HG03520 (cell line): ENCODE measurements at regions not wholly inside any gene's neighbourhood (a gene's known extent, or its start where the extent isn't known, plus 50 kb on each side); places are given as distances from the start of the nearest gene placed in this dataset.

ENCODE experiments used
- ATAC-seq: cut with Tn5 transposase; IDR thresholded peaks from one replicate; pipeline ENCODE4 v1.9.1; 2021; ENCODE audit warnings: mild to moderate bottlenecking, moderate library complexity; ENCODE audit not compliant: unreplicated experiment

- ATAC-seq, result no peak
Observed at GRCh38 chr5:61650661-61651060, 318.6 kb downstream of the ZSWIM6 start.

- ATAC-seq, result no peak
Observed at GRCh38 chr5:61651195-61651594, 319.1 kb downstream of the ZSWIM6 start.

- no peak for ATAC-seq
Observed at GRCh38 chr5:61652916-61653315, 320.9 kb downstream of the ZSWIM6 start.

GRCh38 chr5:61653807-61654580 lies 321.9 kb downstream of the ZSWIM6 start:
- no peak for ATAC-seq

- ATAC-seq, result no peak
Observed at GRCh38 chr5:61654876-61655275, 322.8 kb downstream of the ZSWIM6 start.

- no peak for ATAC-seq
Observed at GRCh38 chr5:61657010-61657409, 325.0 kb downstream of the ZSWIM6 start.

GRCh38 chr5:61657686-61658085 lies 325.6 kb downstream of the ZSWIM6 start:
- no peak for ATAC-seq

- no peak for ATAC-seq
Observed at GRCh38 chr5:61658592-61659008, 326.5 kb downstream of the ZSWIM6 start.

GRCh38 chr5:61659221-61659696 lies 327.2 kb downstream of the ZSWIM6 start:
- ATAC-seq, result no peak

GRCh38 chr5:61662670-61663069 lies 330.6 kb downstream of the ZSWIM6 start:
- ATAC-seq, result no peak

GRCh38 chr5:61666064-61666621 lies 334.1 kb downstream of the ZSWIM6 start:
- ATAC-seq, result no peak

GRCh38 chr5:61667525-61668218 lies 335.6 kb downstream of the ZSWIM6 start:
- no peak for ATAC-seq

- ATAC-seq, result no peak
Observed at GRCh38 chr5:61669531-61669930, 337.5 kb downstream of the ZSWIM6 start.

GRCh38 chr5:61670941-61671340 lies 338.9 kb downstream of the ZSWIM6 start:
- no peak for ATAC-seq

- ATAC-seq, result no peak
Observed at GRCh38 chr5:61673007-61673735, 341.1 kb downstream of the ZSWIM6 start.

- ATAC-seq, result no peak
Observed at GRCh38 chr5:61674378-61674777, 342.3 kb downstream of the ZSWIM6 start.

- no peak for ATAC-seq
Observed at GRCh38 chr5:61675015-61675692, 343.1 kb downstream of the ZSWIM6 start.

GRCh38 chr5:61677220-61677619 lies 345.2 kb downstream of the ZSWIM6 start:
- ATAC-seq, result no peak

- no peak for ATAC-seq
Observed at GRCh38 chr5:61678966-61679365, 346.9 kb downstream of the ZSWIM6 start.

- no peak for ATAC-seq
Observed at GRCh38 chr5:61679562-61679961, 347.5 kb downstream of the ZSWIM6 start.

GRCh38 chr5:61680247-61680646 lies 348.2 kb downstream of the ZSWIM6 start:
- no peak for ATAC-seq
